HepG2 (cell line): ENCODE measurements at regions not wholly inside any gene's neighbourhood (a gene's known extent, or its start where the extent isn't known, plus 50 kb on each side); places are given as distances from the start of the nearest gene placed in this dataset.

Experiments
- ZNF772 ChIP-seq: sonication (generic); formaldehyde crosslinking; IDR thresholded peaks from 2 replicates; pipeline ENCODE4 v1.5.0; 2020; ENCODE audit warnings: mild to moderate bottlenecking, missing genetic modification reagents
- TF ChIP-seq, protein P1 (sequence below): sonication (generic); formaldehyde crosslinking; IDR thresholded peaks from 2 replicates; pipeline ENCODE4 v1.5.0; 2020; ENCODE audit warnings: mild to moderate bottlenecking, missing genetic modification reagents, borderline replicate concordance
- TF ChIP-seq, protein P2 (sequence below): sonication (generic); formaldehyde crosslinking; IDR thresholded peaks from 2 replicates; pipeline ENCODE4 v1.4.0; 2020; ENCODE audit warnings: missing genetic modification reagents

DNA sequence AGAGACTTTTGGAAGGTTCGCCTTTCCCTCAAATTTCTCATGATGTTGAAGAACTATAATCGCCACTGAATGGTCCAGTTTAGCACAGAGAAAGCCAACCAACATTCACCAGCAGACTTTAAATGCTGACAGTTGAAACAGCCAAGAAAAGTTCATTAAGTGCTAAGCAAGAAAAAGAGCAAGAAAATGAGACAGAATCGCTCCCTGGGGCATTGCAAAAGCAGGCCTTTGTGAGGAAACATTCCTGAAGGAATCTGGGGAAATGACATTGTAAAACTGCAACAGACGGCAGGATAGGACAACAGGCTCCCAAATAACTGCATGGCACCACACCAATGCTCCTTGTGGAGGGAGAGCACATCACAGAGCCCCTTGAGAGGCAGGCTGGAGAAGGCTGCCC is 269.3 kb upstream of the ID2 start (continued):
- TF ChIP-seq, protein P1, sequence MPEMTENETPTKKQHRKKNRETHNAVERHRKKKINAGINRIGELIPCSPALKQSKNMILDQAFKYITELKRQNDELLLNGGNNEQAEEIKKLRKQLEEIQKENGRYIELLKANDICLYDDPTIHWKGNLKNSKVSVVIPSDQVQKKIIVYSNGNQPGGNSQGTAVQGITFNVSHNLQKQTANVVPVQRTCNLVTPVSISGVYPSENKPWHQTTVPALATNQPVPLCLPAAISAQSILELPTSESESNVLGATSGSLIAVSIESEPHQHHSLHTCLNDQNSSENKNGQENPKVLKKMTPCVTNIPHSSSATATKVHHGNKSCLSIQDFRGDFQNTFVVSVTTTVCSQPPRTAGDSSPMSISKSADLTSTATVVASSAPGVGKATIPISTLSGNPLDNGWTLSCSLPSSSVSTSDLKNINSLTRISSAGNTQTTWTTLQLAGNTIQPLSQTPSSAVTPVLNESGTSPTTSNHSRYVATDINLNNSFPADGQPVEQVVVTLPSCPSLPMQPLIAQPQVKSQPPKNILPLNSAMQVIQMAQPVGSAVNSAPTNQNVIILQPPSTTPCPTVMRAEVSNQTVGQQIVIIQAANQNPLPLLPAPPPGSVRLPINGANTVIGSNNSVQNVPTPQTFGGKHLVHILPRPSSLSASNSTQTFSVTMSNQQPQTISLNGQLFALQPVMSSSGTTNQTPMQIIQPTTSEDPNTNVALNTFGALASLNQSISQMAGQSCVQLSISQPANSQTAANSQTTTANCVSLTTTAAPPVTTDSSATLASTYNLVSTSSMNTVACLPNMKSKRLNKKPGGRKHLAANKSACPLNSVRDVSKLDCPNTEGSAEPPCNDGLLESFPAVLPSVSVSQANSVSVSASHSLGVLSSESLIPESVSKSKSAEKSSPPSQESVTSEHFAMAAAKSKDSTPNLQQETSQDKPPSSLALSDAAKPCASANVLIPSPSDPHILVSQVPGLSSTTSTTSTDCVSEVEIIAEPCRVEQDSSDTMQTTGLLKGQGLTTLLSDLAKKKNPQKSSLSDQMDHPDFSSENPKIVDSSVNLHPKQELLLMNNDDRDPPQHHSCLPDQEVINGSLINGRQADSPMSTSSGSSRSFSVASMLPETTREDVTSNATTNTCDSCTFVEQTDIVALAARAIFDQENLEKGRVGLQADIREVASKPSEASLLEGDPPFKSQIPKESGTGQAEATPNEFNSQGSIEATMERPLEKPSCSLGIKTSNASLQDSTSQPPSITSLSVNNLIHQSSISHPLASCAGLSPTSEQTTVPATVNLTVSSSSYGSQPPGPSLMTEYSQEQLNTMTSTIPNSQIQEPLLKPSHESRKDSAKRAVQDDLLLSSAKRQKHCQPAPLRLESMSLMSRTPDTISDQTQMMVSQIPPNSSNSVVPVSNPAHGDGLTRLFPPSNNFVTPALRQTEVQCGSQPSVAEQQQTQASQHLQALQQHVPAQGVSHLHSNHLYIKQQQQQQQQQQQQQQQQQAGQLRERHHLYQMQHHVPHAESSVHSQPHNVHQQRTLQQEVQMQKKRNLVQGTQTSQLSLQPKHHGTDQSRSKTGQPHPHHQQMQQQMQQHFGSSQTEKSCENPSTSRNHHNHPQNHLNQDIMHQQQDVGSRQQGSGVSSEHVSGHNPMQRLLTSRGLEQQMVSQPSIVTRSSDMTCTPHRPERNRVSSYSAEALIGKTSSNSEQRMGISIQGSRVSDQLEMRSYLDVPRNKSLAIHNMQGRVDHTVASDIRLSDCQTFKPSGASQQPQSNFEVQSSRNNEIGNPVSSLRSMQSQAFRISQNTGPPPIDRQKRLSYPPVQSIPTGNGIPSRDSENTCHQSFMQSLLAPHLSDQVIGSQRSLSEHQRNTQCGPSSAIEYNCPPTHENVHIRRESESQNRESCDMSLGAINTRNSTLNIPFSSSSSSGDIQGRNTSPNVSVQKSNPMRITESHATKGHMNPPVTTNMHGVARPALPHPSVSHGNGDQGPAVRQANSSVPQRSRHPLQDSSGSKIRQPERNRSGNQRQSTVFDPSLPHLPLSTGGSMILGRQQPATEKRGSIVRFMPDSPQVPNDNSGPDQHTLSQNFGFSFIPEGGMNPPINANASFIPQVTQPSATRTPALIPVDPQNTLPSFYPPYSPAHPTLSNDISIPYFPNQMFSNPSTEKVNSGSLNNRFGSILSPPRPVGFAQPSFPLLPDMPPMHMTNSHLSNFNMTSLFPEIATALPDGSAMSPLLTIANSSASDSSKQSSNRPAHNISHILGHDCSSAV (CRISPR knock-in tag): peak; percentile 1; the same call in 1 of the 2 replicates
- TF ChIP-seq, protein P2, sequence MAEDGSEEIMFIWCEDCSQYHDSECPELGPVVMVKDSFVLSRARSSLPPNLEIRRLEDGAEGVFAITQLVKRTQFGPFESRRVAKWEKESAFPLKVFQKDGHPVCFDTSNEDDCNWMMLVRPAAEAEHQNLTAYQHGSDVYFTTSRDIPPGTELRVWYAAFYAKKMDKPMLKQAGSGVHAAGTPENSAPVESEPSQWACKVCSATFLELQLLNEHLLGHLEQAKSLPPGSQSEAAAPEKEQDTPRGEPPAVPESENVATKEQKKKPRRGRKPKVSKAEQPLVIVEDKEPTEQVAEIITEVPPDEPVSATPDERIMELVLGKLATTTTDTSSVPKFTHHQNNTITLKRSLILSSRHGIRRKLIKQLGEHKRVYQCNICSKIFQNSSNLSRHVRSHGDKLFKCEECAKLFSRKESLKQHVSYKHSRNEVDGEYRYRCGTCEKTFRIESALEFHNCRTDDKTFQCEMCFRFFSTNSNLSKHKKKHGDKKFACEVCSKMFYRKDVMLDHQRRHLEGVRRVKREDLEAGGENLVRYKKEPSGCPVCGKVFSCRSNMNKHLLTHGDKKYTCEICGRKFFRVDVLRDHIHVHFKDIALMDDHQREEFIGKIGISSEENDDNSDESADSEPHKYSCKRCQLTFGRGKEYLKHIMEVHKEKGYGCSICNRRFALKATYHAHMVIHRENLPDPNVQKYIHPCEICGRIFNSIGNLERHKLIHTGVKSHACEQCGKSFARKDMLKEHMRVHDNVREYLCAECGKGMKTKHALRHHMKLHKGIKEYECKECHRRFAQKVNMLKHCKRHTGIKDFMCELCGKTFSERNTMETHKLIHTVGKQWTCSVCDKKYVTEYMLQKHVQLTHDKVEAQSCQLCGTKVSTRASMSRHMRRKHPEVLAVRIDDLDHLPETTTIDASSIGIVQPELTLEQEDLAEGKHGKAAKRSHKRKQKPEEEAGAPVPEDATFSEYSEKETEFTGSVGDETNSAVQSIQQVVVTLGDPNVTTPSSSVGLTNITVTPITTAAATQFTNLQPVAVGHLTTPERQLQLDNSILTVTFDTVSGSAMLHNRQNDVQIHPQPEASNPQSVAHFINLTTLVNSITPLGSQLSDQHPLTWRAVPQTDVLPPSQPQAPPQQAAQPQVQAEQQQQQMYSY (CRISPR knock-in tag): no peak
- TF ChIP-seq ZNF772 (CRISPR knock-in tag): 0 out of 2 replicates have a peak, but pooled peaks have one; percentile 18
